ENCODE measurements at regions not wholly inside any gene's neighbourhood (a gene's known extent, or its start where the extent isn't known, plus 50 kb on each side); places are given as distances from the start of the nearest gene placed in this dataset.

DNA sequence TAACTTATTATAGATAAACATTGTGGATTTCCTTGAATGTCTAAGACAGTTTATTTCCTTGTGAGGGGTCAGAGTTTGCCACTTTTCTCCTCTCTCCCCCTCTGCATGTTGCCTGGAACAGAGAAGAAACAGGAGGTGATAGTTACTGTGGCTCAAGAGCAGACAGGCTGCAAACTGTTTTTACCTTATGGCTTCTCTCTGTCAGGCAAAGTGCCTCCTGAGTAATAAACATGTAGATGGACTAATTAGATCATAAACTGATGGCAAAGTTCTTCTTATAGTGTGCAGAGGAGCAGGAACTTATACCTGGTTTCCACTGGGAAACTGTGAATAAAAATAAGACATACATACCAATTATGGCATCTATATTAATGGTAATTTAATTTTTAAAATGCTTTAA, 133.1 kb upstream of the CDH12 start:
- ChIA-PET CTCF (ENCODE audit: low intra/inter-chr PET ratio, low total read pairs) (no interaction called here), POLR2A (no interaction called here)
- no peak overlapping the region for H3K4me2 ChIP-seq (ENCODE audit: low read depth, low read length)
- no peaks in the 10 kb centered on the region for H3K27me3 ChIP-seq (ENCODE audit: control insufficient read depth in 1 of 2, insufficient read depth in 2 of 2, low read length in 2 of 2)
- intact Hi-C loops (cut with micrococcal nuclease; ENCODE audit: unreplicated experiment) (no loop called here), in situ Hi-C loops (cut with HindIII; ENCODE audit: extremely low pct_ligation_motif_present, low pct_unique_long_range_greater_than_20kb) (no loop called here)
- no peak for TF ChIP-seq ZFP90 (CRISPR knock-in tag; IDR thresholded peaks at IDR 0.05; ENCODE audit: borderline replicate concordance)
- TF ChIP-seq CC2D1A (CRISPR knock-in tag; IDR thresholded peaks at IDR 0.05): no peak
- no peak for TF ChIP-seq MIXL1 (CRISPR knock-in tag; IDR thresholded peaks at IDR 0.05)
- no peaks in the 10 kb centered on the region for H4K20me1 ChIP-seq (ENCODE audit: insufficient read depth, low read length)
- H3K9ac ChIP-seq (ENCODE audit: insufficient read depth, low read depth, low read length): no peak overlapping the region
- H3K36me3 ChIP-seq (replicated peaks in 1 of 2; ENCODE audit: control insufficient read depth in 1 of 2, insufficient read depth in 2 of 2, low read length in 2 of 2): no peaks in the 10 kb centered on the region
- peaks cover 11% of the 10 kb centered on the region; the same call in 1 of the 2 replicates for H3K9me3 ChIP-seq (ENCODE audit: low read length)
- H3K79me2 ChIP-seq (ENCODE audit: insufficient read depth, low read length): no peaks in the 10 kb centered on the region
- no peak overlapping the region for H3K4me3 ChIP-seq (replicated peaks in 1 of 3; ENCODE audit: insufficient read depth in 1 of 3, low read depth in 2 of 3, low read length in 3 of 3)
- H2AFZ ChIP-seq (ENCODE audit: low read length): no peak overlapping the region
- no peak for FAIRE-seq
- BruUV-seq (replicated peaks): no TSS peak
- no peak for DNase-seq (ENCODE audit: low spot score)
- no peak overlapping the region for H3K27ac ChIP-seq (ENCODE audit: extremely low read length, insufficient read depth, low read length)
- no peaks in the 10 kb centered on the region for H3K4me1 ChIP-seq (ENCODE audit: insufficient read depth, low read length)
- ATAC-seq: no peak

DNA sequence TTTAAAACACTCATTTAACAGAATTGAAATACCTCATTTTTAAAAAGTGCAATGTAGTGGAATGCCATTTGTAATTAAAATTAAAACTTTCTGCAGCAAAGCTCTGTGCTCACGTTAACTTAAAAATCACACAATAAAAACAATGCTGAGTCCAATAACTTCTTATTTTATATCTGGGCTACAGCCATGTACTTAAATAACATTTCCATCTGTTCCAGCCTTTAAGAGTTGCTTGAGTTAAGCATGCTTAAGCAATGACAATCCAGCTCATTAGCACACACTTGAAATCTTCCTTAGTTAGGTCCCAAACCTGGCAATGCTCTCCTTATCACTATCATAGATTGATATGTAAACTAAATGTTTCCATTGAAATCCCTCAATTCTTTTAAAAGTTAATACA, 132.3 kb upstream of the CDH12 start:
- Histone ChIP-seq H4K20me1 (ENCODE audit: insufficient read depth, low read length) (no peaks in the 10 kb centered on the region), H2AFZ (ENCODE audit: low read length) (no peak overlapping the region), H3K27ac (ENCODE audit: extremely low read length, insufficient read depth, low read length) (no peak overlapping the region), H3K79me2 (ENCODE audit: insufficient read depth, low read length) (no peaks in the 10 kb centered on the region), H3K4me3 (replicated peaks in 1 of 3; ENCODE audit: insufficient read depth in 1 of 3, low read depth in 2 of 3, low read length in 3 of 3) (no peak overlapping the region), H3K36me3 (replicated peaks in 1 of 2; ENCODE audit: control insufficient read depth in 1 of 2, insufficient read depth in 2 of 2, low read length in 2 of 2) (no peaks in the 10 kb centered on the region), H3K4me1 (ENCODE audit: insufficient read depth, low read length) (no peaks in the 10 kb centered on the region), H3K27me3 (ENCODE audit: control insufficient read depth in 1 of 2, insufficient read depth in 2 of 2, low read length in 2 of 2) (no peaks in the 10 kb centered on the region), H3K9me3 (ENCODE audit: low read length) (0 out of 2 replicates have a peak, but pooled peaks cover 8% of the 10 kb centered on the region), H3K4me2 (ENCODE audit: low read depth, low read length) (no peak overlapping the region), H3K9ac (ENCODE audit: insufficient read depth, low read depth, low read length) (no peak overlapping the region)
- WGBS (ENCODE audit: low lambda C conversion rate): 95% methylated on average over 1 of the region's 1 CpG
- ChIA-PET POLR2A (no interaction called here), CTCF (ENCODE audit: low intra/inter-chr PET ratio, low total read pairs) (no interaction called here)
- no peak for DNase-seq (ENCODE audit: low spot score)
- TF ChIP-seq SMC3 (IDR thresholded peaks at IDR 0.05; ENCODE audit: low read length) (no peak), ZNF17 (CRISPR knock-in tag; IDR thresholded peaks at IDR 0.05) (no peak), HDAC2 (CRISPR knock-in tag; IDR thresholded peaks at IDR 0.05) (no peak), ZNF451 (CRISPR knock-in tag; IDR thresholded peaks at IDR 0.05) (no peak), PITX1 (CRISPR knock-in tag; IDR thresholded peaks at IDR 0.05) (no peak), TGIF2 (CRISPR knock-in tag; IDR thresholded peaks at IDR 0.05) (no peak), CCDC6 (CRISPR knock-in tag; IDR thresholded peaks at IDR 0.05) (no peak), ZNF350 (CRISPR knock-in tag; IDR thresholded peaks at IDR 0.05; ENCODE audit: borderline replicate concordance, low read depth) (no peak), NR2F6 (IDR thresholded peaks at IDR 0.05) (no peak), NR2F6 (CRISPR knock-in tag; IDR thresholded peaks at IDR 0.05) (no peak), ZNF678 (CRISPR knock-in tag; IDR thresholded peaks at IDR 0.05) (no peak)
- TF ChIP-seq, protein P1, sequence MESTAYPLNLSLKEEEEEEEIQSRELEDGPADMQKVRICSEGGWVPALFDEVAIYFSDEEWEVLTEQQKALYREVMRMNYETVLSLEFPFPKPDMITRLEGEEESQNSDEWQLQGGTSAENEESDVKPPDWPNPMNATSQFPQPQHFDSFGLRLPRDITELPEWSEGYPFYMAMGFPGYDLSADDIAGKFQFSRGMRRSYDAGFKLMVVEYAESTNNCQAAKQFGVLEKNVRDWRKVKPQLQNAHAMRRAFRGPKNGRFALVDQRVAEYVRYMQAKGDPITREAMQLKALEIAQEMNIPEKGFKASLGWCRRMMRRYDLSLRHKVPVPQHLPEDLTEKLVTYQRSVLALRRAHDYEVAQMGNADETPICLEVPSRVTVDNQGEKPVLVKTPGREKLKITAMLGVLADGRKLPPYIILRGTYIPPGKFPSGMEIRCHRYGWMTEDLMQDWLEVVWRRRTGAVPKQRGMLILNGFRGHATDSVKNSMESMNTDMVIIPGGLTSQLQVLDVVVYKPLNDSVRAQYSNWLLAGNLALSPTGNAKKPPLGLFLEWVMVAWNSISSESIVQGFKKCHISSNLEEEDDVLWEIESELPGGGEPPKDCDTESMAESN (CRISPR knock-in tag; conservative IDR thresholded peaks at IDR 0.05): no peak
- TF ChIP-seq, protein P2, sequence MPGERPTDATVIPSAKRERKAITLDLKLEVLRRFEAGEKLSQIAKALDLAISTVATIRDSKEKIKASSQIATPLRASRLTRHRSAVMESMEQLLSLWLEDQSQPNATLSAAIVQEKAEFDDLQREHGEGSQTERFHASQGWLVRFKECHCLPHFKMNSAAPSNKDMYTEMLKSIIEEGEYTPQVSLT (CRISPR knock-in tag; IDR thresholded peaks at IDR 0.05; ENCODE audit: borderline replicate concordance, low read depth): no peak
- TF ChIP-seq, protein P3, sequence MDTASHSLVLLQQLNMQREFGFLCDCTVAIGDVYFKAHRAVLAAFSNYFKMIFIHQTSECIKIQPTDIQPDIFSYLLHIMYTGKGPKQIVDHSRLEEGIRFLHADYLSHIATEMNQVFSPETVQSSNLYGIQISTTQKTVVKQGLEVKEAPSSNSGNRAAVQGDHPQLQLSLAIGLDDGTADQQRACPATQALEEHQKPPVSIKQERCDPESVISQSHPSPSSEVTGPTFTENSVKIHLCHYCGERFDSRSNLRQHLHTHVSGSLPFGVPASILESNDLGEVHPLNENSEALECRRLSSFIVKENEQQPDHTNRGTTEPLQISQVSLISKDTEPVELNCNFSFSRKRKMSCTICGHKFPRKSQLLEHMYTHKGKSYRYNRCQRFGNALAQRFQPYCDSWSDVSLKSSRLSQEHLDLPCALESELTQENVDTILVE (CRISPR knock-in tag; IDR thresholded peaks at IDR 0.05): no peak
- TF ChIP-seq, protein P4, sequence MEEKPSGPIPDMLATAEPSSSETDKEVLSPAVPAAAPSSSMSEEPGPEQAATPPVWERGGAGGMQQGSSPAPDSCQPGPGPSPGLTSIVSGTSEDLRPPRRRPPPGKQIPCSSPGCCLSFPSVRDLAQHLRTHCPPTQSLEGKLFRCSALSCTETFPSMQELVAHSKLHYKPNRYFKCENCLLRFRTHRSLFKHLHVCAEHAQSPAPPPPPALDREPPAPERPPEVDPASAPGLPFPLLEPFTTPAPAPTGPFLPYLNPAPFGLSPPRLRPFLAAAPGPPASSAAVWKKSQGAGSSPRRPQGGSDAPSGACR (CRISPR knock-in tag; IDR thresholded peaks at IDR 0.05): no peak
- intact Hi-C loops (cut with micrococcal nuclease; ENCODE audit: unreplicated experiment) (no loop called here), in situ Hi-C loops (cut with HindIII; ENCODE audit: extremely low pct_ligation_motif_present, low pct_unique_long_range_greater_than_20kb) (no loop called here)
- no peak for FAIRE-seq
- no peak for ATAC-seq
- no TSS peak for BruUV-seq (replicated peaks)

Data from HepG2 (cell line).